ENCODE measurements at regions not wholly inside any gene's neighbourhood (a gene's known extent, or its start where the extent isn't known, plus 50 kb on each side); places are given as distances from the start of the nearest gene placed in this dataset.

DNA sequence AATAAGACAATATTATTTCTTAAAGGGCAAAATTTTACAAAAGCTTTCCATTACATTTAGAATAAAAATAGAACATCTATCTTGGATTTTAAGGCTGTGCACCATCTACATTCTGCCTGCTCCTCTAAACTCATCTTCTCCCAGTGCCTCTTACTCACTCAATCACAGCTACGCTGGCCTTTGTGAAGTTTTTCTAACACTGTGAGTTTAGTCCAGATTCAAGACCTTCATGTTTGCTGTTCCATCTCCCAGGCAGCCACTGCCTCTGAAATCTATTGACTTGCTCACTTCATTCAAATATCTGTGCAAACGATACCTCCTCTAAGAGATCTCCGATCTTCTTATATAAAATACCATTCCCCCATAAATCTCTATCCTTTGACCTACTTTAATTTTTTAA, 673.4 kb upstream of the KIF2B start:
- TF ChIP-seq, protein P1, sequence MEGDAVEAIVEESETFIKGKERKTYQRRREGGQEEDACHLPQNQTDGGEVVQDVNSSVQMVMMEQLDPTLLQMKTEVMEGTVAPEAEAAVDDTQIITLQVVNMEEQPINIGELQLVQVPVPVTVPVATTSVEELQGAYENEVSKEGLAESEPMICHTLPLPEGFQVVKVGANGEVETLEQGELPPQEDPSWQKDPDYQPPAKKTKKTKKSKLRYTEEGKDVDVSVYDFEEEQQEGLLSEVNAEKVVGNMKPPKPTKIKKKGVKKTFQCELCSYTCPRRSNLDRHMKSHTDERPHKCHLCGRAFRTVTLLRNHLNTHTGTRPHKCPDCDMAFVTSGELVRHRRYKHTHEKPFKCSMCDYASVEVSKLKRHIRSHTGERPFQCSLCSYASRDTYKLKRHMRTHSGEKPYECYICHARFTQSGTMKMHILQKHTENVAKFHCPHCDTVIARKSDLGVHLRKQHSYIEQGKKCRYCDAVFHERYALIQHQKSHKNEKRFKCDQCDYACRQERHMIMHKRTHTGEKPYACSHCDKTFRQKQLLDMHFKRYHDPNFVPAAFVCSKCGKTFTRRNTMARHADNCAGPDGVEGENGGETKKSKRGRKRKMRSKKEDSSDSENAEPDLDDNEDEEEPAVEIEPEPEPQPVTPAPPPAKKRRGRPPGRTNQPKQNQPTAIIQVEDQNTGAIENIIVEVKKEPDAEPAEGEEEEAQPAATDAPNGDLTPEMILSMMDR (IDR thresholded peaks at IDR 0.05; ENCODE audit: insufficient read depth, low read depth, low read length, missing control alignments): no peak
- DNase-seq (ENCODE audit: low read depth): no peak
- no peak overlapping the region for H3K4me3 ChIP-seq (ENCODE audit: low read length)

DNA sequence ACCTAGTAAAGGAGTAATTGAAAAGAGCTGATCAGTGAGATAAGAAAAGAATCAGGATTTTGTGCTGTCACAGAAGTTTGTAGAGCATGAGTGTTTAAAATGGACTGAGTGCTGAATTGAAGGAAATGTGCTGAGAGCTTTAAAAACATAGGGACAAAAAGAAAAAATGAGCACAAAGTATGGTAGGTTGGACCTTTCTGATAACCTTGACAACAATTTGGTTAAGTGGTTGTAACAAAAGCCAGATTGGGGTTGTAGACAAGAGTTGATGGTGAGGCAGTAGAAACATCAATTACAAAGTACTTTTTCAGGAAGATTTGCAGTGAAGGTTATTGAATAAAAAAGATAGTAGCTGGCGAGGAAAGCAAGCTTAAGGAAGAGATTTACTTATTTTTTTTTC, 674.7 kb upstream of the KIF2B start:
- no peak overlapping the region for H3K4me3 ChIP-seq (ENCODE audit: low read length)
- TF ChIP-seq, protein P1 (IDR thresholded peaks at IDR 0.05; ENCODE audit: insufficient read depth, low read depth, low read length, missing control alignments): no peak
- no peak for DNase-seq (ENCODE audit: low read depth)

DNA sequence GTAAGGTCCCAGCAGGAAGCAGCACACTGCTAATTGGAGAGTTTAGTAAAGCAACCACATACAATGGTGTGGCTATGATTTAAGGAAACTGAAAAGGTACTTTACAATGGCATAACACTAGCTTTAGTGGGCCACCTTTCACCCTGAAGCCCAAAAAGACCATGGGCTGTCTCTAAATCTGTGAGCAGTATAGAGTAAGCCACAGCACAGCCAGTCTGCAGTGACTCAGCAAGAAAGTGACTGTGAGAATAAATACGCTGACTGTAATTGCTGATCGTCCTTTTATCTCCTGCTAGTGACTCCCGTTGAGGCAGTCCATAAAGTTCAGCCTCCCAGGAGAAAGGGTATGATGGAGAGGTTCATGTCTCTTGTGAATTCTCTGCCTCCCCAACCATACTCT, 679.8 kb upstream of the KIF2B start:
- TF ChIP-seq, protein P1 (IDR thresholded peaks at IDR 0.05; ENCODE audit: insufficient read depth, low read depth, low read length, missing control alignments): no peak
- no peak for DNase-seq (ENCODE audit: low read depth)
- H3K4me3 ChIP-seq (ENCODE audit: low read length): no peak overlapping the region

DNA sequence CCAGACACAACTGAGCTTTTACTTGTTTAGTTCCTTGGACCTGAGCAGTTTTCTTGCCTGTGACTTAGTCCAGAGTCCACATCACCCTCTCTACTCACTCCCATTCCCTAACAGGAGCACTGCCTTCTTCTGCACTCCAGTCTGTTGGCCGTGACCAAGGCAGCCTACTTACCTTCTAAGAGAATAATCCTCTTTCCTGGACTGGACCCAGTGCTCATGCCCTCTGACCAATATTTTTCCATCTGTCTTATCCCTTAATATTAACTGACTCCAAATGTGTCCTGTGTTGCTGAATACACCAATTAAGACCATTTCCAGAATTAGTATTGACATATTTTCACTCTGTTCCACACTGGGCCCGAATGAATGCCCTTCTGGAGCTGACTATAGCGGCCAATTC, 681.0 kb upstream of the KIF2B start:
- TF ChIP-seq, protein P1 (IDR thresholded peaks at IDR 0.05; ENCODE audit: insufficient read depth, low read depth, low read length, missing control alignments): no peak
- DNase-seq (ENCODE audit: low read depth): no peak
- no peak overlapping the region for H3K4me3 ChIP-seq (ENCODE audit: low read length)

DNA sequence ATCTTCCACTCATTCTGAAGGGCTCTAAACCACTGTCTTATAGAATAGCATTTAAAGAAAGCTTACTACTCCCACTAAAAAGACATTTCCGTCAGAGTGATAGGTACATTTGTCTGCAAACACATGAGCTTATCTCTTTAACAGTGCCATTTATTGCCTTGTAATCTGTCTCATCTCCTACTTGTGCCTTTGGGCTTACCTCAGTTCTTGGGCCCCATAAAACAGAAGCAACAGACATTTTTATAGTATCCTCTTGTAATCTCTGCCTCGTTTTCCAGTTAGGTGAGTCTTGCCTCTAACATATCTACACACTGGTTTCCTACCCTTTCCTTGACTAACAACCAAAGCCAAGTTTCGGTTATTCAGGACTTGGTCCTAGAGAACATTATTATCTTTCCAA, 681.4 kb upstream of the KIF2B start:
- TF ChIP-seq, protein P1 (IDR thresholded peaks at IDR 0.05; ENCODE audit: insufficient read depth, low read depth, low read length, missing control alignments): no peak
- DNase-seq (ENCODE audit: low read depth): no peak
- no peak overlapping the region for H3K4me3 ChIP-seq (ENCODE audit: low read length)

DNA sequence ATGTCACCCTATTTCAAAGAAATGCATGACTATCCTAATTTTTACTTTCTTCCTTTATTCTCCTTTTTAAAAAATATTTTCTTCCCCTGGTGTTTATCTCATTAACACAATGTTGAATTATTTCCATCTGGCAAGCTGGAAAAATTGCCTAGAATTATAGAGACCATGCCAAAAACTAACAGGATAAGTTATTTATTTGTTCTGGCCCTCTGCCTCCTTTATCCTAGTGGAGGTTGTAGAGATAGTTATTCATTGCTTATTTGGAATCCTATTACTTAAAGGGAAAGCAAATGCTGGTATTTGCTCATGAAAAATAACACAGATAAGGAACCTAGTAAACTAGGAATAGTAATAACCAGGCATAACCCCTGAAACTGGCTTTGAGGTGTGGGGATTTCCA, 684.9 kb upstream of the KIF2B start:
- no peak for DNase-seq (ENCODE audit: low read depth)
- no peak overlapping the region for H3K4me3 ChIP-seq (ENCODE audit: low read length)
- TF ChIP-seq, protein P1 (IDR thresholded peaks at IDR 0.05; ENCODE audit: insufficient read depth, low read depth, low read length, missing control alignments): no peak

DNA sequence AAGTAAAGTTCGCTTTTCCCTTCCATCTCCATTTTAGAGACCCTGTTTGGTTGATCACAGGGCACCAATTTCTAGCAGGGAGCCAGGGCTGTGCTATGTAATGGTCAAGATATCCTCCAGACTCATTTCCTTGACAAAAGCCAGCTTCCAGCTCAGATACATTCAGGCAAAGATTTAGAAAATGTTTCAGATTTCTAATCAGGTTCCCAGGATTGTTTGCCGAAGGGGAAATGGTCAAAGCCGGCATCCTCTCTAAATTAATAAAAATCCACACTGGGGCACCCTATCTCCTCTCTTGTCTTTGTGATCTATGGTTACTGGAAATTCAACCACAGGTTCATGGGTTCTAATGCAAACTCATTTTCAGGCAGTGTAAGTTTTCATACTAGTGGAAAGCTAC, 686.8 kb upstream of the KIF2B start:
- TF ChIP-seq, protein P1 (IDR thresholded peaks at IDR 0.05; ENCODE audit: insufficient read depth, low read depth, low read length, missing control alignments): no peak
- no peak overlapping the region for H3K4me3 ChIP-seq (ENCODE audit: low read length)
- no peak for DNase-seq (ENCODE audit: low read depth)

Measured in epithelial cell of esophagus (primary cell).